EH (cell line): ENCODE measurements at regions not wholly inside any gene's neighbourhood (a gene's known extent, or its start where the extent isn't known, plus 50 kb on each side); places are given as distances from the start of the nearest gene placed in this dataset.
A peak's percentile ranks its signal among the peaks of the same experiment; 100 is the strongest.
"Not testable (repeated sequence)": the region's sequence is repeated elsewhere in the genome, so short reads cannot be mapped to it uniquely, and the experiment has no call there.

Experiments used
- DNase-seq: peaks from one replicate; pipeline ENCODE4 v3.0.0-alpha.2; 2015; ENCODE audit warnings: low read depth

DNA sequence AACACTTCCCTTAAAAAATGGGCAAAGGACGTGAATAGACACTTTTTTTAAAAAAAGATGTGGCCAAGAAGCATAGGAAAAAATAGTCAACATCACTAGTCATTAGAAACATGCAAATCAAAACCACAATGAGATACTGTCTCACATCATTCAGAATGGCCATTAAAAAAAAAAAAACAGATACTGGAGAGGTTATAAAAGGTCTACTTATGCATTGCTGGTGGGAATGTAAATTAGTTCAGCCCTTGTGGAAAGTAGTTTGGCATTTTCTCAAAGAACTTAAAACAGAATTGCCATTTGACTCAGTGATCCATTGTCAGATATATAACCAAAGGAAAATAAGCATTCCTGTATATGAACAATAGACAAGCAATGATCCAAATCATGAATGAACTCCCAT is 352.8 kb upstream of the EPHA5 start:
- peak; percentile 53 for DNase-seq

DNA sequence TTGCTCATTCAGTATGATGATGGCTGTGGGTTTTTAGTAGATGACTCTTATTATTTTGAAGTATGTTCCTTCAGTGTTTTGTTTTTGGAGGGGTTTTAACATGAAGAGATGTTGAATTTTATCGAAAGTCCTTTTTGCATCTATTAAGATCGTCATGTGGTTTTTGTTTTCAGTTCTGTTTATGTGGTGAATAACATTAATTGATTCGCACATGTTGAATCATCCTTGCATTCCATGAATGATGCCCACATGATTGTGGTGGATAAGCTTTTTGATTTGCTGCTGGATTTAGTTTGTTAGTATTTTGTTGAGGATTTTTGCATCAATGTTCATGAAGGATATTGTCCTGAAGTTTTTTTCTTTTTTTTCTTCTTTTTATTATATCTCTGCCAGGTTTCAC is 347.4 kb upstream of the EPHA5 start:
- DNase-seq: peak; percentile 58

DNA sequence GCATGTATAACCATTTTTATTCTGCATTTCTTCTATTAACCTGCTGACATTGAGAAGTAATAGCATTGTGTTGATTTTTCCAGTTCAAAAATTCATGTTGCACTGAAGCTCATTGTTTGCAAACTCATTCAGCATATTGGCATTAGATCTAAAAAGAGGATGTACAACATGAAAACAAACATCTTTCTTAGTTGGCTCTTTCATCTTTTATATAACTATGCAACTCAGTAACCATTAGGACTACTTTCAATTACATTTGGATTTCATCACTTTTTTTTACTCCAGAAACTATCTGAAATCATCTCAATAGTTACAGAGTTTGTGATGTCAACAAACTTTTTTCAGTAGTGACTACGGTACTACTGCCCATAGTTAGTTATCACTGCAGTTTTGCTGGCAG is 346.0 kb upstream of the EPHA5 start:
- no peak for DNase-seq

DNA sequence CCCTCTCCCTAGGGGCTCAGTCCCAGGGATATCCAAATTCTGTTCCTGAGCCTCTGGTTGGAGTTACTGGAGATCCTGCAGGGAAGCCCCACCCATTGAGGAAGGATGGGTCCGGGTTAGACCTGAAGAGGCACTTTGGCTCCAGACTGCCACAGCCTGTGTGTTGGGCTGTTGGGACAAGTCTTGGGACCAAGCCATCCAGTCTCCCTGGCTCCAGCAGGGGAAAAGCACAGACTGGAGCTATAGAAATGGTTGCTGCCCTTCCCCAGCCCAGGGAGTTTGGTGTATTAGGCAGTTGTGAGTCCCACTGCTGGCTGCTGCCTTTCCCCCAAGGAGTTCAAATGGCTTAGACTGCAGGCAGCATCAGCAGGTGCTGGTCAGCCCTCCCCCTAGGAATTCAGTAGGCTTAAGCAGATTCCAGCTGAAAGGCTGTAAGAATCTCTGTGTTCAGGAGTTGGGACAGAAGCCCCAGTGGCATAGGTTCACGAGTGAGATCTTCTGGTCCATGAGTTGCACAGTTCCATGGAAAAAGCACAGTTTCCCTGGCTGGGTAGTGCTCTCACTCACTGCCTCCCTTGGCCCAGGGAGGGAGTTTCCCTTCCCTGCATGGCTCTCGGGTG is 344.0 kb upstream of the EPHA5 start:
- DNase-seq: no peak

DNA sequence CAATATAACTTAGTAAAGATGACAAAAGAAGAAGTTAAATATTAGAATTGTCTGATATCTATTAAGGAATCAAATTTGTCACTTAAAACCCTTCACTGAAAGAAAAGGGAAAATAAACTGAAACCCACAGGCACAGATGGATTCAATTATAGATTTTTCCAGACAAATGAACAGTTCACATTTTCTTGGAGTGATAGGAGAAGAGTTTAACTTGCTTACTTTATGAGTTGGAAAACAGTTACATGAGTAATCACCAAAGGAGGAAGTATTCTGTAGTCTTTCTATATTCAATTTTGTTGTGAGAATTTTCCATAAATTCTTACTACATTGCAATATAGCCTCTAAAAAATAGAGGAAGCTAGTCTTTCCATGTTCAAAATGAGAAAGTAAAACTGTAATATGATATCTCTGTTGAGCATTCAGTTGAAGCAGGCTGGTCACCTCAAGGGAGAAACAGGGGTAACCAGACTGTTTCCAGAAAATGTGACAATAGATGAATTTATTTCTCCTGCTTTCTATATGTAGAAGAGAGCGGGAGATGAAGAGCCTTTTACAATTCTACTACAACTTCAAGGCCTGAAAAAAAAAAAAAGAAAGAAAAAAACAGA is 330.3 kb upstream of the EPHA5 start:
- DNase-seq: peak; percentile 69

DNA sequence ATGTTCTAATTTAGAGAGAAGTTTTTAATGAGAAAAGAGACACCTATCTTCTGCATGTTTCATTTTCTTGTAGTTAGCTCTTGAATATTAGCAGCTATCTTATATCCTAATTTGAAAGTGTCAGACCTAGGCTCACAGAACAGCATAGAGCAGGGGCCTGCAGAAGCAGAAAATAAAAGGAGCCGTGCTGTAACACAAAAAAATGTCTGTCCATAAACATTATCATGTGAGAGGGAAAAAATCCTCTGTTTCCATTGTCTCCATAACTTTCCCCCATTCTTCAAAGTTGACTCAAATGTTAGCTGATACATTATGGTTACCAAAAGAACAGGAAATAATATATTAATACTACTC is 329.2 kb upstream of the EPHA5 start:
- DNase-seq: peak; percentile 1

DNA sequence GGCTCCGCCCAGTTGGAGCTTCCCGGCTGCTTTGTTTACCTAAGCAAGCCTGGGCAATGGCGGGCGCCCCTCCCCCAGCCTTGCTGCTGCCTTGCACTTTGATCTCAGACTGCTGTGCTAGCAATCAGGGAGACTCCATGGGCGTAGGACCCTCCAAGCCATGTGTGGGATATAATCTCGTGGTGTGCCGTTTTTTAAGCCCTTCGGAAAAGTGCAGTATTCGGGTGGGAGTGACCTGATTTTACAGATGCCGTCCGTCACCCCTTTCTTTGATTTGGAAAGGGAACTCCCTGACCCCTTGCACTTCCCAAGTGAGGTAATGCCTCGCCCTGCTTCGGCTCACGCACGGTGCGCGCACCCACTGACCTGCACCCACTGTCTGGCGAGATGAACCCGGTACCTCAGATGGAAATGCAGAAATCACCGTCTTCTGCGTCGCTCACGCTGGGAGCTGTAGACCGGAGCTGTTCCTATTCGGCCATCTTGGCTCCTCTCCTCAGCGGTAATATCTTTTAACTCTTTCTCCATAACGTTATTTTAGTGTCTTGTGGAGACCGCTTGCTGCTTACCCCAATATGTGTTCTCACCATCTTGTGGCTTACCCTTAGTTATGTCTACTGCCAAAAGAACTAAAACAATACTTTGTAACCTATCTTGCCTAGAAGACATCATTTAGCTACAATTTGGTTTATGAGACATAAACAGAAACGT is 328.7 kb upstream of the EPHA5 start:
- DNase-seq: not testable (repeated sequence)

DNA sequence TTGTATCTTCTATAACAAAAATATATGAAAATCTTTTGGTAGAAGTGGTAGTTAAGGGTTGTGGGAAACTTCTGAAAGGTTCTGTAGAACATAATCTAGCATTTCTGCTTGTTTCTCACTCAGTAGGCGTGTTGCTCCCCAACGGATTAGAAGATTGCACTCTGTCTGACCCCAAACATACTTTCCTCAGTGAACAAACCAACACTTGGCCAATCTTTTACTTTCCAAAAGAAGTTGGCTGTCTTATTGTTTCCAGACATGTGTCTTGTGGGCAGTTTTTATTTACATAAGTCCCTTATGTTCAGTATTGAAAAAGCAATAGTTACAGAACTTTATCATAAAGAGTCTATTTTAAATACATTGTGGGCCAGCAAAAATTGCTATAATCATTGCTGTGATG is 312.8 kb upstream of the EPHA5 start:
- peak; percentile 41 for DNase-seq

DNA sequence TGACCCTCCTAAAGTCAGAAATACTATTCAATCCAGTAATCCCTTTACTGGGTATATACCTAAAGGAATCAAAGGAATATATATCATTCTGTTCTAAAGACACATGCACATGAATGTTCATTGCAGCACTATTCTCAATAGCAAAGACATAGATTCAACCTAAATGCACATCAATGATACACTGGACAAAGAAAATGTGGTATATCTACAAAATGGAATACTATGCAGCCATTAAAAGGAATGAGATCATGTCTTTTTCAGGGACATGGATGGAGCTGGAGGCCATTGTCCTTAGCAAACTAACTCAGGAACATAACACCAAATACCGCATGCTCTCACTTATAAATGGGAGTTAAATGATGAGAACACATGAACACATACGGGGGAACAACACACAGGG is 306.0 kb upstream of the EPHA5 start:
- no peak for DNase-seq

DNA sequence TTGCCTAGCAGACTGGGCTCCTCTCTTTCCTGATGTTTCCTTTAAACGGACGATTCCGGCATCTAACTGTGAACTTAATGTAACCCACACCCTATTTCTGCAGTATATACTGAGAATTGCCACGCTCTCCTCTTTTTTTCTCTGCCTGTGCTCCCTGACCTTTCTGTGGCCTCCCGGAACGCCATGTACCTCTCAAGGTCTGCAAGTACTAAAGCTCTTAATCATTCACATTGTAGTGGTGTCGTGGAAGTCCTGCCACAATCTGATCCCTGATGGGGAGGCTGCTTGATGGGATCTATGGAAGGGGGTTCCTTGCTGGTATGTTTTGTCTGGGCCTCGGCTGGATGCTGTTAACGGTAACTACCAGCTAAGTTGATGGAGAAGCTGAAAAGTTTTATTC is 302.9 kb upstream of the EPHA5 start:
- DNase-seq: no peak

DNA sequence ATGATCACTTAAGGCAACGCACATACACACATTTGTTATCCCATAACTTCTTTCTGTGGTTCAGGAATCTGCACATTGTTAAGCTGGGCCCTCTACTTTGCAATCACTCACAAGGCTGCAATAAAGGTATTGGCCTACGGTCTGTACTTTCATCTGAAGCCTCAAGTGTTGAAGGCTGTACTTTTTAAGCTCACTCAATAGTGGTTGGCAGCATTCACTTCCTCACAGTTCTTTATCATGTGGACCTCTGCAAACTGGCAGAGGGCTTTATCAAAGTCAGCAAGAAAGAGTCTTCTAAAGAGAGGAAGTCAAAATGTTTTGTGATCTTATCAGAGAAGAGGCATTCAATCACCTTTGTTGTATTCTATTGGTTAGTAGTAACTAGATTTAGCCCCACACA is 301.4 kb upstream of the EPHA5 start:
- no peak for DNase-seq

DNA sequence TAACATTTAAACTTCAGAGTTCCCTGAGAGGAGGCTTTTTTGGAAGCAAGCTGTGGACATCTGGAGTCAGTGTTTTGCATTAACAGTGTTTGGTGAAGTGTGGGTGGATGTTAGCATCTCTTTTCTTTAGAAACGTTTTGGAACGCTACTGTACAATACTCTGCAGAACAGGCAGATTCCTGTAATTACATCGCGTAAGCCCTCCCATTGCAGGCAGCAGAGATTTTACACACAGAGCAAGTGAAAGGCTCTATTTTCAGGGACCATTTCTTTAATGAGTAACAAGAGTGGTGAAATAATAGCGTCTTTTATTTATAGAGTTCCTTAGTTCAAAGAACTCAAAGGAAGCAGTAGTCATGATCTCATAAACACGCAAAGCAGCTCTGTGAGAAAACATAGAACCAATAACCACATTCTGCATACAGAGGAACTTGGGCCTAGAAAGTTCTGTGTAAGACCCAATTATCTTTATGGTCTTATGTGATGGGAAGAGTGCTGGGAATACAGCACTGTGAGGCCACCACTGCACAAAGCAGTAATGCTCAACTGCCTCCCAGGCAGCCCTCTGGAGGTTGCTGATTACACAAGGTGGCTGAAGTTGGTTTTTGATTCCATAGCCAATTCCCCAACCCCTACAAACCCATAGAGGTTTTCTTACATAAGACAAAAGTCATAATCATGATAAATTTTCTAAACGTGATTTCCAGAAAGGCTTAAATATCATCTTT is 298.7 kb upstream of the EPHA5 start:
- DNase-seq: peak; percentile 70

DNA sequence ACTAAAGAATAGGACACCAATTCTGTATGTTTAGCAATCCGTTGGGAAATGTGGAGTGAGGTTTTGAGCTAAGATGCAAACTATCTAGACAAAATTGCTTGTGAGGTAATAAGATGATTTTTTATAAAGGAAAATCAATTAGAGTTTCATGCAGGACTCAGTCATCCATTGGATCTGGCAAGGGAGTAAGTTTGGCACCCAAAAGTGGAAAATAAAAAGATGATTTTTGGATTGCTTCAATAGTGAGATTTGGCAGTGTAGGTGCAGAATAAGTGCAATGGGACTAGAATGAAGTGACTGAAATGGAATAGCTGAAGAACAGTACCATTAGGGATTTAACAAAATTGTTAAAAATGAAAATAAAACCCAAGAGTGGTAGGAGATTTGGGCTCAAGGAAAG is 290.5 kb upstream of the EPHA5 start:
- no peak for DNase-seq

DNA sequence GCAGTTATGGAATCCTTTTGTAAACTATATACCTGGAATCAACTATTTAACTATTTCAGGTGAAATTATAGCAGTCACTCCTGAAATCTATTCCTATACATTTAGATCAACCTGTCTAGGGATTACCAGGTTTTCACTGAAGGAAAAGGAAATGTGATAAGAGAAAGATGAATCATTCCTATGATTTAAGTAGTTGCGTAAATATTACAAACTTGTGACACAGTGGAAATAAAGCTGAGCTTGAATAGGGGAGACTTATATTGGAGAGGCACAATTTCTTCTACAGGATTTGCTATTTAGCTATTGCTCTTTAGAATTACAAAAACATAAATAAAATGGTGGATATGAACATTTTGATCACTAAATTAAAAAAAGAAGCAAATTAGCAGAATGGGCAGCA is 284.1 kb upstream of the EPHA5 start:
- no peak for DNase-seq

DNA sequence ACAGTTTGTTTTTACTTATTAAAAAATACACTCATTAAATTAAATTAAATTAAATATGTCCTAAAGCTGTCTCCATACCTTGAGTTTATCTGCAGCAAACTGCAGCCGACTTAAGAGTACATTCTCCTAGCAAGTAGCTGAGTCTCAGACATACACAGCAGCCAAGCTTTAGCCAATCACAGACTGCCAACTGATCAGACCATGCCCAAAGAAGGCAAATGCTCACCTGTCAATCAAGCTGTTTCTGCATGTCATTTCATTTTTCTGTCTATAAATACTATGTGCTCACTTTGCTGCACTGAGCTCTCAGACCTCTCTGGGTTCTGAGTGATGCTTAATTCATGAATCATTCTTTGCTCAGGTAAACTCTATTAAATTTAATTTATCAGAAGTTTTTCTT is 280.9 kb upstream of the EPHA5 start:
- DNase-seq: no peak

DNA sequence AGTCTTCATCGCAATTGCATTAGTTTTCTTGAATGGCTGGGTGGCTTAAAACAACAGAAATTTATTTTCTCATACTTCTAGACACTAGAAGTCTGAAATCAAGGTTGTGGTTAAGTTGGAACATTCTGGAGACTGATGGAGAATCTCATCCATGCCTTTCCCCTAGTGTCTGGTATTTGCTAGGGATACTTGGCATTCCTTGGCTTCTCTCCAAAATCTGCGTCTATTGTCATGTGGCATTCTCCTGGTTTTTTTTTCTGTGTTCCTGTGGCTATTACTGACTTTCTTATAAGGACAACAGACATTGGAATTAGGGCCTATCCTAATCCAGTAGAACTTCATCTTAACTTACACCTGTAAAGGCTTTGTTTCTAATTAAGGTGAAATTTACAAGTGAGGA is 272.8 kb upstream of the EPHA5 start:
- DNase-seq: peak; percentile 92

DNA sequence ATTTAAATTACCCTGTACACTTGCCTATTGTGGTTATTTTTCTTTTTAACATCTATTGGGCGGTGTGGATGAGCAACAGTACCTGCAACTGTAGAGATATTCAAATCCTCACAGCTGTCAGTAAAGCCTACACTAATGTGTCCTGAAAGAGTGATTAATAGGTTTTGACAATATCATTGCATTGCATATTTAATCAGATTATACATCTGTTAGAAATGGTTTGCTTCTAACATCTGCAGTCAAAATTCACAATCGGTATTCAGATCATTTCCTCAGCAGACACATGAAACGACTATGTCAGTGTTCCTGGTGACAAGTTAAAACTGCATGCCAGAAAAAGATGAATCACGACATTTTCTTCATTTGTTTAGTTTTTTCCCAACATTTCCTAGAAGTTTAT is 254.6 kb upstream of the EPHA5 start:
- no peak for DNase-seq

DNA sequence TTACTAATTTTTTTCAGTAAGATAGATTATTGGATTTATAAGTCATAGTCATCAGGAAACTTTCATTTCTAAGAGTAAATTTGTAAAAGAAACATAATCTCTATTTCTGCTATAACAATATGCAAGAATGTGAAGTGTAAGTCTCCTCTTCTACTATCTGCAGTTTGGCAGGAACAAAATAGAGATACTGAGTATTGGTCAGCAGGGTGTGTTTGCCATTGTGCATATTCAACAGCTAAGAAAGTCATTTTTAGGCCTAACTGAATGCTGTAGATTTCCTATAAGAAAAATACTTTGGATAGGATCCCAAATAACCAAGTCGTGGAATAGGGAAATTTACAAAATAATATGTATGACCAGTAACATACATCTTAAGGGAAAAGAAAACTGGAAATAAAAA is 253.3 kb upstream of the EPHA5 start:
- DNase-seq: no peak

DNA sequence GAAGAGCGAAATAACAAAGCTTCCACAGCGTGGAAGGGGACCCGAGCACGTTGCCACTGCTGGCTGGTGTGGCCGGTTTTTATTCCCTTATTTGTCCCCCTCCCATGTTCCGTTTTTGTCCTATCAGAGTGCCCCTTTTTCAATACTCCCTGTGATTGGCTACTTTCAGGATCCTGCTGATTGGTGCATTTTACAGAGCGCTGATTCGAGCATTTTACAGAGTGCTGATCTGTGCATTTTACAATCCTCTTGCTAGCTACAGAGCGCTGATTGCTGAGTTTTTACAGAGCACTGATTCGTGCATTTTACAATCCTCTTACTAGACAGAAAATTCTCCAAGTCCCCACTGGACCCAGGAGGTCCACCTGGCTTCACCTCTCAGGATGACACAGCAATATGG is 250.9 kb upstream of the EPHA5 start:
- no peak for DNase-seq

DNA sequence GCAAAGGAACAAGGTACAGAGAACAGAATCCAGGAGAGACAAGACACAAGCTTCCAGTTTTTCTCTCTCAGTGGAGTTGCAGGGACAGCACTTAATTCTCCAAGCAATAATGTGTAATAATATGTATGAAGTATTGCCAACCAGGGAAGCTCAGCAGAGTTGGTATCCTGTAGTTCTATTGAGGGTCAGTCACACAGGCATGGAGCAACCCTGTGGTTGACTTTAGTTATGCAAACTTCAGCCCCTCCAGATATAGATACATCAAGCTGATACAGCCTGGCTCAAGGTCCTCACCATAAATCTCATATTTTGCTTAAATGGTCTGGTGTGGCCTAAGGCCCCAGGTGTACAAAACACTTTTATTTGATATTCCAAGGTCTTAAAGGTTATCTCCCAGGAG is 248.6 kb upstream of the EPHA5 start:
- no peak for DNase-seq

DNA sequence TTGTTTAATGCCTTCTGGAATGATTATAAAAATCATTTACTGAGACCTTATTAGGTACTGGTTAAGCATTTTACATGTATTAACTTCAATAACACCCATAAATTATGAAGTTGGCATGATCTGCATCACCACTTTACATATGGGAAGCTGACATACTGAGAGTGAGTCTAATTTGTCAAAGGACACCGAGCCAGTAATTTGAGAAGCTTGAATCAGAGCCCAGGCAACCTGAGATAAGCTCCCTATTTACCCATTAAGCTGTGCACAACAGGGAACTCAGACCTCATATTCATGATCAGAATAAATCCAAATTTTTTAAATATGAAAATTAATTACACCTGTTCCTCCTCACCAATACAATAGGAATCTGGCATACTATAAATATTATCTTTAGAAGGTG is 247.9 kb upstream of the EPHA5 start:
- DNase-seq: peak; percentile 24

DNA sequence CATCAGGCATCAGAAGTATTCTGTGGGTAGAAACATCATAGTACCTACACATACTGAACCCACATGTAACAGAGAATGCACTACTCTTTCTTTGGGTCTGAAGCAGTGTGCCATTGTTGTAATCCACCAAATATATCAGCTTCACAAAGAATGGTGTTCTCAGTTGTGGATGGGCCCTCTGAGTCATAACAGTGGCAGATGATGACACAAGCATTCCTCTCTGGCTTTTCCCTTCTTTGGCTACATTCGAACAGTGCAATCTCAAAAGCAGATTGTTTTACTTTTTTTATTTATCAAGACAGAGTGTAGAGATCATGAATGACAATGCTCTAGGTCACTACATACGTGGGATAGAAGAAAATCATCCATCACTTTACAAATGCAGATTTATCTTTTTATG is 247.2 kb upstream of the EPHA5 start:
- peak; percentile 83 for DNase-seq

DNA sequence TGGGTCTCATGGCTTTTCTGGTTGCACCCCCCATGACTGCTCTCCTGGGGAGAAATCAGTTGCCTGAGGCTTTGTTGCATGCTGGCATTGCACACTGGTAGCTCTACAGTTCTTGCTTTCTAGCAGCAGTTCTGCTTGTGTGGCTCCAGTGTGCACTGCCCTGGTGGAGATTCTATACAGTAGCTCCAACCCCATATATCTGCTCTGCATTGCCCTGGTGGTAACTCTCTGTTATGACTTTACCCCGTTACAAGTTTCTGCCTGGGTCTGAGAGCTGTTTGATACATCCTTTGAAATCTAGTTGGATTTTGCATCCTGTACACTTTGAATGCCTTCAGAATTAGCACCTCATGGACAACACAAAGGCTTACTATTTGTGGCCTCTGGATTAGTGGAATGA is 241.4 kb upstream of the EPHA5 start:
- DNase-seq: no peak
